Breast epithelium (tissue), 3 donors: ENCODE measurements at regions not wholly inside any gene's neighbourhood (a gene's known extent, or its start where the extent isn't known, plus 50 kb on each side); places are given as distances from the start of the nearest gene placed in this dataset.
"Not testable (repeated sequence)": the region's sequence is repeated elsewhere in the genome, so short reads cannot be mapped to it uniquely, and the experiment has no call there.

Experiments
- CTCF ChIP-seq, 3 donors: fragments of 450-650 bp; IDR thresholded peaks; one replicate each; pipeline ENCODE4 v1.5.1; 2016 to 2017; ENCODE audit warnings: antibody characterized with exemption in 3 of 3, mild to moderate bottlenecking in 3 of 3, moderate library complexity in 3 of 3
- POLR2A ChIP-seq: fragments of 450-650 bp; IDR thresholded peaks from one replicate; pipeline ENCODE4 v1.6.1; 2016; ENCODE audit warnings: antibody characterized with exemption, mild to moderate bottlenecking, moderate library complexity
- POLR2AphosphoS5 ChIP-seq, 3 donors: sonication (generic); formaldehyde crosslinking; IDR thresholded peaks; one replicate each; pipeline ENCODE4 v1.6.1; 2017; ENCODE audit warnings: antibody characterized with exemption in 3 of 3

GRCh38 chr5:34096033-34096432 is 53.0 kb upstream of the C1QTNF3 start:
- TF ChIP-seq CTCF (IDR thresholded peaks at IDR 0.05); POLR2A; POLR2AphosphoS5 (IDR thresholded peaks at IDR 0.05): not testable (repeated sequence)
